NT2/D1 (cell line): ENCODE measurements at regions not wholly inside any gene's neighbourhood (a gene's known extent, or its start where the extent isn't known, plus 50 kb on each side); places are given as distances from the start of the nearest gene placed in this dataset.

Source experiments
- DNase-seq: peaks from one replicate; pipeline ENCODE4 v3.0.0-alpha.2; 2011; ENCODE audit warnings: low read depth, low spot score
- H3K27me3 ChIP-seq: 2 replicates; pipeline ENCODE4 v1.6.0; 2011; ENCODE audit warnings: mild to moderate bottlenecking; ENCODE audit not compliant: insufficient read length, insufficient read depth
- H3K36me3 ChIP-seq: 2 replicates; pipeline ENCODE4 v1.6.1; 2011; ENCODE audit warnings: mild to moderate bottlenecking, low read length, mixed read lengths; ENCODE audit not compliant: insufficient read depth, insufficient read length
- H3K4me1 ChIP-seq: 2 replicates; pipeline ENCODE4 v1.5.1; 2011; ENCODE audit not compliant: insufficient read depth, insufficient read length
- H3K4me3 ChIP-seq: 2 replicates; pipeline ENCODE4 v1.5.1; 2011; ENCODE audit warnings: low read depth; ENCODE audit not compliant: insufficient read length
- H3K9ac ChIP-seq: 2 replicates; pipeline ENCODE4 v1.6.0; 2011; ENCODE audit warnings: low read depth; ENCODE audit not compliant: insufficient read length
- H3K9me3 ChIP-seq: 2 replicates; pipeline ENCODE4 v1.5.1; 2011; ENCODE audit warnings: mild to moderate bottlenecking, low read length; ENCODE audit not compliant: insufficient read depth
- SUZ12 ChIP-seq: IDR thresholded peaks from 2 replicates; pipeline ENCODE4 v1.6.1; 2011; ENCODE audit not compliant: insufficient read length, insufficient read depth; ENCODE audit errors: extremely low read depth
- YY1 ChIP-seq: IDR thresholded peaks from 2 replicates; pipeline ENCODE4 v1.6.1; 2011; ENCODE audit not compliant: insufficient read length, insufficient read depth
- ZNF274 ChIP-seq: IDR thresholded peaks from 2 replicates; pipeline ENCODE4 v1.6.1; 2011; ENCODE audit warnings: mild to moderate bottlenecking, low read depth, low read length

DNA sequence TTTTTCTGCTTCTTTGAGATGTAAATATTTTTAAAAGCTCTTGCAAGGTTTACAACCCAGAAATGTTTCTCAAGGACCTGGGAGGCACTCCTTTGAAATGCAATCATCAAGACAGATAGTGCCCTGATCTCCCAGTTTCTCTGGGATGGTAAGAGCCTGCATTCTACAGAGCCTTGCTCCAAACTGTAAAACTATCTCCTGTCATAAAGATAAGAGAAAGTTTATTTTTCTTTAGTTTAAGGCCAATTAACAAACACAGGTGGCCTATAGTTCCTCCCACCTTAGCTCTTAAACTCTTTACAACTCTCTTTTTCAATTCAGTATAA lies 1231.1 kb upstream of the NUDT12 start:
- H3K36me3 ChIP-seq: no peaks in the 10 kb centered on the region
- no peak overlapping the region for H3K9ac ChIP-seq
- H3K4me1 ChIP-seq: no peaks in the 10 kb centered on the region
- DNase-seq: peak; percentile 32
- no peaks in the 10 kb centered on the region for H3K9me3 ChIP-seq
- no peak for TF ChIP-seq ZNF274
- TF ChIP-seq YY1: no peak
- TF ChIP-seq SUZ12: no peak
- no peaks in the 10 kb centered on the region for H3K27me3 ChIP-seq
- no peak overlapping the region for H3K4me3 ChIP-seq

DNA sequence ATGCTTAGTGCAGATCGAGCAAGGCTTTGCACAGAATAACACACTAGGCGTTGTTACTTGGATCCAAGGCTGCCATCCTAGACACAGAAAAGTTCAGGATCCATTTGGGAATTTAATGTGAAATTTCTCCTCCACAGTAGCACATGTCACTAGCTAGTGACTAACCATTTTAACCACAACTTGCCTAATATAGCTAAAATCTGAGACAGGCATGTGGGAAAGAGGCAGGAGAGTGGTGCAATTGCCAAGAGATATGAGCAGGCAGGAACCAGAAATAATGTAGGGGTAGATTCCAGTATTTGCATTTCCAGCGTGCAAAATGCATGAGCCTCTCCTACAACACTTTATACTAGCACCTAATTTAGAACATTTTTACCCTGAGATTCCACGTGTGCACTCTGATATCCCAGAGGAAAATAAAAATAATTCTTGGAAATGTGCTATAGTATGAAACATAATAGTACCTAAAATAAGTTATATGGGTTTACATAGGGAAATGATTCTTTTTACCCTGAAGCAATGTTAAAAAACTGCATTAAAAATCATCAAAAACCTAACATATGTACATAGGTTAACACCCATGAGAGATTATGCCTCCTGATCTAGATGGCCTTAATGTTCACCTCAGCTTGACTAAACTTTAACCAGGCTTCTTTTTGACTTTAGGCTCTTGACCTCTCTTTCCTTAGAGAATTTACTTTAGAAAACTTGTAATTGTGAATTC lies 1230.6 kb upstream of the NUDT12 start:
- Histone ChIP-seq H3K9me3 (no peaks in the 10 kb centered on the region), H3K36me3 (no peaks in the 10 kb centered on the region), H3K27me3 (no peaks in the 10 kb centered on the region), H3K4me3 (no peak overlapping the region), H3K4me1 (no peaks in the 10 kb centered on the region), H3K9ac (no peak overlapping the region)
- TF ChIP-seq YY1: no peak
- TF ChIP-seq ZNF274: no peak
- TF ChIP-seq SUZ12: no peak
- no peak for DNase-seq

DNA sequence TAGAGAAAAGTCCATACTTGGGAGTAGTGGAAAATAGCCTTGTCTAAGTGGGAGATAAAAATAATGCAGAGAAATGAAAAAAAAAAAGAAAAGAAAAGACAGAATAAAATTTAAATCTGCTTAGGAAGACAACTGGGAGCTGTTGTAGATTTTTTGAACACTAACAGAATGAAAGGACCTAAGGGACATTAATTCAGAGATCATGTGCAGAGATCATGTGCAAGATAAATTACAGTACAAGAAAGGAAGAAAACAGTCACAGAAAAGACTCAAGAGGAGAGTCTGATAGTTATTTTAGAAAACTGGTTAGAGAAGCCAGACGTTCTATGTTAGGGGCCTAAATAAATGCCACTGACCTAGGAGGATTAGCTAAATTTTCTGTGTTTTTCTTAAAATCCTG lies 1226.8 kb upstream of the NUDT12 start:
- H3K4me3 ChIP-seq: no peak overlapping the region
- DNase-seq: no peak
- H3K4me1 ChIP-seq: no peaks in the 10 kb centered on the region
- no peaks in the 10 kb centered on the region for H3K36me3 ChIP-seq
- TF ChIP-seq ZNF274 (no peak), YY1 (no peak), SUZ12 (no peak)
- no peak overlapping the region for H3K9ac ChIP-seq
- H3K9me3 ChIP-seq: no peaks in the 10 kb centered on the region
- H3K27me3 ChIP-seq: no peaks in the 10 kb centered on the region

DNA sequence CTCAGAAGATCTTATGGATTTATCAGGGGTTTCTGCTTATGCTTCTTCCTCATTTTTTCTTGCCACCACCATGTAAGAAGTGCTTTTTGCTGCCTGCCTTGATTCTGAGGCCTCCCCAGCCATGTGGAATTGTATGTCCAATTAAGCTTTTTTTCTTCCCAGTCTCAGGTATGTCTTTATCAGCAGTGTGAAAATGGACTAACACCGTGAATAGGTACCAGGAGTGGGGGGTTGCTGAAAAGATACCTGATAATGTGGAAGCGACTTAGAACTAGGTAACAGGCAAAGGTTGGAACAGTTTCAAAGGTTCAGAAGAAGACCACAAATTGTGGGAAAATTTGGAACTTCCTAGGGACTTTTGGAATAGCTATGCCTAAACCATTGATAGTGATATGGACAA lies 1222.5 kb upstream of the NUDT12 start:
- no peak overlapping the region for H3K9ac ChIP-seq
- no peak for DNase-seq
- H3K27me3 ChIP-seq: no peaks in the 10 kb centered on the region
- TF ChIP-seq SUZ12: no peak
- no peak overlapping the region for H3K4me3 ChIP-seq
- no peaks in the 10 kb centered on the region for H3K9me3 ChIP-seq
- H3K36me3 ChIP-seq: no peaks in the 10 kb centered on the region
- H3K4me1 ChIP-seq: no peaks in the 10 kb centered on the region

DNA sequence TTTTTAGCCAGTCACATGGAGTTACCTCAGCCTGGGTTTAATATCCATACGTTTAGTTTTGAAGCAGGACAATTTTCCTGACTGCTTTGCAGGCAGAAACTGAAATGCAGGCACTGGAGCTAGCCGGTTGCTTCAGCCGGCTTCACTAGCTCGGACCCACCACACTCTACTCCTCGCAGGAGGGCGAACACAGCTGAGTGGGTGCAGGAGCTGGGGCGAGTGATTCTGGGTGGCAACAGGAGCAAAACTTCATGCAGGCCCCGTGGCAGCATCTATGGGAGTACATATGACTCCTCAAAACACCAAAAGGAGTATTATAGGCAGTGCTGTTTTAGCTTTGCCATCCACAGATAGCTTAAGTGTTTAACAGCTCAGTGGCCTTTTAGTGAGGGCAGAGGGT lies 1211.8 kb upstream of the NUDT12 start:
- TF ChIP-seq ZNF274 (no peak), SUZ12 (no peak), YY1 (no peak)
- no peaks in the 10 kb centered on the region for H3K36me3 ChIP-seq
- no peak overlapping the region for H3K9ac ChIP-seq
- H3K4me3 ChIP-seq: no peak overlapping the region
- no peaks in the 10 kb centered on the region for H3K9me3 ChIP-seq
- H3K4me1 ChIP-seq: no peaks in the 10 kb centered on the region
- no peak for DNase-seq
- H3K27me3 ChIP-seq: no peaks in the 10 kb centered on the region

DNA sequence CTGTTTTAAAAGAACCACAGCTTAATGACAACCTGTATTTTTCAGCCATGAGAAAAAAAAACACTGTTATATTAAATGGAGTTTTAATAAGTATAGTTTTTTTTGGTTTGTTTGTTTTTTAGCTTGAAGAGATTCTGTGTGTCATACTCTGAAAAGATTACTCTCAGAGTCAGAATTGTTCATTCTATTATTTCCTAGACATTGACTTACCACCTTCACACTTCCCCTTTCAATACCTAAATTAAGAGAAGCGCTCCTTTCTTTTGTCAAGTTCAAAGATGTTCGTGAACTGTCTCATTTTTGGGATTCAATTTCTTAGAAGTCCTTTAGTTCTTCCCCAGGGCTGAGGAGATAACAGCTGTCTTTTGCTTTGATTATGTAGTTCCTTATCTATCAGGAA lies 1201.6 kb upstream of the NUDT12 start:
- DNase-seq: no peak
- no peaks in the 10 kb centered on the region for H3K27me3 ChIP-seq
- no peak overlapping the region for H3K9ac ChIP-seq
- TF ChIP-seq SUZ12 (no peak), ZNF274 (no peak), YY1 (no peak)
- H3K9me3 ChIP-seq: no peaks in the 10 kb centered on the region
- H3K36me3 ChIP-seq: no peaks in the 10 kb centered on the region
- H3K4me3 ChIP-seq: no peak overlapping the region
- H3K4me1 ChIP-seq: no peaks in the 10 kb centered on the region

DNA sequence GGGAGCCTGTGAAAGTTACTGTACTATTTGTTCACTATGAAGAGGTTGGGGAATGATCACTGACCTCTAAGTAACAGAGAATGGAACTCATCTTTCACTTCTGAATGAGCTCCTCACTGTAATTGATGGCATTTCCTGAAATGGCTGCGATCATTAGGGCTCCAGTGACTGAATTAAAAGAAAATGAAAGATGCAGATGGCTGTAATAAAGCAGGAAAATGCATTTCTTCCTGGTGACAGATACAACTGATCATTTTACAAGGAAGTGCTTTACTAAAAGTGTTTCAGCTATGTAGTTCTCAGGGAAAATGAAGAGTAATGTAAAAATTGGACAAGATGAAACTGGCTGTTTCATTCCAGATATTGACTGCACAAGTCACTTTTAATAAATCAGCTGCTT lies 1200.6 kb upstream of the NUDT12 start:
- Histone ChIP-seq H3K9ac (no peak overlapping the region), H3K4me3 (no peak overlapping the region), H3K4me1 (no peaks in the 10 kb centered on the region), H3K9me3 (no peaks in the 10 kb centered on the region), H3K27me3 (no peaks in the 10 kb centered on the region), H3K36me3 (no peaks in the 10 kb centered on the region)
- TF ChIP-seq YY1 (no peak), ZNF274 (no peak), SUZ12 (no peak)
- DNase-seq: no peak

DNA sequence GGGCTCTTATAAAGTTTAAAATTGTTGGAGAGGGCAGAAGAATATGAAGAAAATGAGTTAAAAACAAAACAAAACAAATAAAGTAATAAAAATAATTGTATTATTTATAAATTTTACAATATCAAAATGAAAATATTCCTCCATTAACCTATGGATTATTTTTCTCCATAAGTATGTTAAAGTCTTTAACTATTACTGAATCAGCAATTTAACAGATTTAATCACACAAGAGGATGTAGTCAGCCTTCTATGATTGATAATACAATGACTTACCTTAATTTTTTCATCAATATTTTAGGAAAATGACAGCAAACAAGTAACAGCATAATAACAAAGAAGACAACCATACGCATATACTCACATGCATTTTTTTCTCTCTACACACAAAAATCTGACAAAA lies 1195.3 kb upstream of the NUDT12 start:
- TF ChIP-seq YY1: no peak
- no peak for TF ChIP-seq ZNF274
- no peak for TF ChIP-seq SUZ12
- H3K9me3 ChIP-seq: no peaks in the 10 kb centered on the region
- no peaks in the 10 kb centered on the region for H3K27me3 ChIP-seq

More for the DNA sequence above, 1195.3 kb upstream of the NUDT12 start:
- H3K36me3 ChIP-seq: no peaks in the 10 kb centered on the region
- H3K4me3 ChIP-seq: no peak overlapping the region
- no peak overlapping the region for H3K9ac ChIP-seq
- H3K4me1 ChIP-seq: no peaks in the 10 kb centered on the region
- DNase-seq: no peak
